ENCODE measurements at regions not wholly inside any gene's neighbourhood (a gene's known extent, or its start where the extent isn't known, plus 50 kb on each side); places are given as distances from the start of the nearest gene placed in this dataset.

GRCh38 chr7:26587536-26587935 is 276.9 kb downstream of the SKAP2 start:
- Histone ChIP-seq H3K4me1 (ENCODE audit: insufficient read depth, low read length, poor library complexity, severe bottlenecking) (peaks cover 24% of the 10 kb centered on the region), H4K20me1 (ENCODE audit: insufficient read depth, low read length, poor library complexity, severe bottlenecking) (no peaks in the 10 kb centered on the region), H3K9me2 (replicated peaks; ENCODE audit: low read depth, low read length) (no peaks in the 10 kb centered on the region), H3K9me3 (ENCODE audit: insufficient read depth, low read depth, low read length) (no peaks in the 10 kb centered on the region), H3K36me3 (ENCODE audit: insufficient read depth, low read length) (no peaks in the 10 kb centered on the region), H3K27me3 (ENCODE audit: insufficient read depth, low read length, poor library complexity, severe bottlenecking) (no peaks in the 10 kb centered on the region), H3K4me2 (ENCODE audit: low read depth, low read length, poor library complexity, severe bottlenecking) (no peak overlapping the region), H3F3A (ENCODE audit: low read depth) (no peaks in the 10 kb centered on the region), H2AFZ (ENCODE audit: low read length) (no peak overlapping the region; the same call in 1 of the 2 replicates), H3K9ac (ENCODE audit: low read depth, low read length, poor library complexity, severe bottlenecking) (no peak overlapping the region), H3K79me2 (ENCODE audit: insufficient read depth, low read length) (no peaks in the 10 kb centered on the region), H3K4me3 (ENCODE audit: low read length, poor library complexity, severe bottlenecking) (no peak overlapping the region)
- TF ChIP-seq EZH2phosphoT487 (IDR thresholded peaks at IDR 0.05; ENCODE audit: borderline replicate concordance) (no peak), CTCF (conservative IDR thresholded peaks at IDR 0.05; ENCODE audit: low read length) (no peak)

- no peak overlapping the region for H3K4me3 ChIP-seq (ENCODE audit: low read length, poor library complexity, severe bottlenecking)
- H3K4me2 ChIP-seq (ENCODE audit: low read depth, low read length, poor library complexity, severe bottlenecking), result no peak overlapping the region
- no peaks in the 10 kb centered on the region for H3K27me3 ChIP-seq (ENCODE audit: insufficient read depth, low read length, poor library complexity, severe bottlenecking)
- H4K20me1 ChIP-seq (ENCODE audit: insufficient read depth, low read length, poor library complexity, severe bottlenecking), result no peaks in the 10 kb centered on the region
- H3K4me1 ChIP-seq (ENCODE audit: insufficient read depth, low read length, poor library complexity, severe bottlenecking), result peaks cover 24% of the 10 kb centered on the region
- no peaks in the 10 kb centered on the region for H3F3A ChIP-seq (ENCODE audit: low read depth)
- TF ChIP-seq EZH2phosphoT487 (IDR thresholded peaks at IDR 0.05; ENCODE audit: borderline replicate concordance), result no peak
- no peak for TF ChIP-seq CTCF (conservative IDR thresholded peaks at IDR 0.05; ENCODE audit: low read length)
- H2AFZ ChIP-seq (ENCODE audit: low read length), result no peak overlapping the region
- H3K36me3 ChIP-seq (ENCODE audit: insufficient read depth, low read length), result no peaks in the 10 kb centered on the region
- H3K9ac ChIP-seq (ENCODE audit: low read depth, low read length, poor library complexity, severe bottlenecking), result no peak overlapping the region
- H3K9me3 ChIP-seq (ENCODE audit: insufficient read depth, low read depth, low read length), result no peaks in the 10 kb centered on the region
- no peaks in the 10 kb centered on the region for H3K9me2 ChIP-seq (replicated peaks; ENCODE audit: low read depth, low read length)
- no peaks in the 10 kb centered on the region for H3K79me2 ChIP-seq (ENCODE audit: insufficient read depth, low read length)
Measured at GRCh38 chr7:26588511-26588910, 275.9 kb downstream of the SKAP2 start.

GRCh38 chr7:26590709-26591108 is 273.7 kb downstream of the SKAP2 start:
- peaks cover 12% of the 10 kb centered on the region for H3K4me1 ChIP-seq (ENCODE audit: insufficient read depth, low read length, poor library complexity, severe bottlenecking)
- no peaks in the 10 kb centered on the region for H3K79me2 ChIP-seq (ENCODE audit: insufficient read depth, low read length)
- no peaks in the 10 kb centered on the region for H3K9me3 ChIP-seq (ENCODE audit: insufficient read depth, low read depth, low read length)
- H3K4me2 ChIP-seq (ENCODE audit: low read depth, low read length, poor library complexity, severe bottlenecking), result no peak overlapping the region
- no peak overlapping the region for H3K9ac ChIP-seq (ENCODE audit: low read depth, low read length, poor library complexity, severe bottlenecking)
- H2AFZ ChIP-seq (ENCODE audit: low read length), result no peak overlapping the region
- no peaks in the 10 kb centered on the region for H3K9me2 ChIP-seq (replicated peaks; ENCODE audit: low read depth, low read length)
- H3F3A ChIP-seq (ENCODE audit: low read depth), result no peaks in the 10 kb centered on the region
- H3K36me3 ChIP-seq (ENCODE audit: insufficient read depth, low read length), result no peaks in the 10 kb centered on the region
- TF ChIP-seq CTCF (conservative IDR thresholded peaks at IDR 0.05; ENCODE audit: low read length), result no peak
- TF ChIP-seq EZH2phosphoT487 (IDR thresholded peaks at IDR 0.05; ENCODE audit: borderline replicate concordance), result no peak
- H3K27me3 ChIP-seq (ENCODE audit: insufficient read depth, low read length, poor library complexity, severe bottlenecking), result no peaks in the 10 kb centered on the region
- H3K4me3 ChIP-seq (ENCODE audit: low read length, poor library complexity, severe bottlenecking), result no peak overlapping the region
- H4K20me1 ChIP-seq (ENCODE audit: insufficient read depth, low read length, poor library complexity, severe bottlenecking), result no peaks in the 10 kb centered on the region
